Parathyroid adenoma (tissue), 2 donors: ENCODE measurements at regions not wholly inside any gene's neighbourhood (a gene's known extent, or its start where the extent isn't known, plus 50 kb on each side); places are given as distances from the start of the nearest gene placed in this dataset.

Experiments used
- H2AFZ ChIP-seq: fragments of 300-600 bp; sonication (generic); one replicate; pipeline ENCODE4 v1.7.0; 2017; ENCODE audit warnings: antibody characterized with exemption, mild to moderate bottlenecking
- H3K27ac ChIP-seq: fragments of 300-600 bp; sonication (generic); one replicate; pipeline ENCODE4 v1.7.0; 2017
- H3K27me3 ChIP-seq: fragments of 300-600 bp; sonication (generic); one replicate; pipeline ENCODE4 v1.7.0; 2017; ENCODE audit warnings: low read length; ENCODE audit not compliant: control insufficient read depth, insufficient read depth
- H3K36me3 ChIP-seq: fragments of 300-600 bp; sonication (generic); one replicate; pipeline ENCODE4 v1.7.0; 2017; ENCODE audit warnings: low read length; ENCODE audit not compliant: control insufficient read depth, insufficient read depth
- H3K4me1 ChIP-seq: fragments of 300-600 bp; sonication (generic); one replicate; pipeline ENCODE4 v1.7.0; 2017; ENCODE audit warnings: control low read depth
- H3K4me2 ChIP-seq: fragments of 300-600 bp; sonication (generic); one replicate; pipeline ENCODE4 v1.7.0; 2017; ENCODE audit warnings: low read length
- H3K4me3 ChIP-seq: fragments of 300-600 bp; sonication (generic); one replicate; pipeline ENCODE4 v1.7.0; 2017; ENCODE audit warnings: low read depth, low read length
- H3K79me2 ChIP-seq: fragments of 300-600 bp; sonication (generic); one replicate; pipeline ENCODE4 v1.7.0; 2017; ENCODE audit warnings: control low read depth
- H3K9ac ChIP-seq: fragments of 300-600 bp; sonication (generic); one replicate; pipeline ENCODE4 v1.7.0; 2017; ENCODE audit warnings: mild to moderate bottlenecking
- H3K9me3 ChIP-seq: fragments of 300-600 bp; sonication (generic); one replicate; pipeline ENCODE4 v1.7.0; 2017; ENCODE audit warnings: low read length; ENCODE audit not compliant: control insufficient read depth
- CTCF ChIP-seq: fragments of 300-600 bp; sonication (generic); IDR thresholded peaks from one replicate; pipeline ENCODE4 v1.7.0; 2017; ENCODE audit warnings: antibody characterized with exemption, mild to moderate bottlenecking
- donor health status: primary hyperparathyroidism.

DNA sequence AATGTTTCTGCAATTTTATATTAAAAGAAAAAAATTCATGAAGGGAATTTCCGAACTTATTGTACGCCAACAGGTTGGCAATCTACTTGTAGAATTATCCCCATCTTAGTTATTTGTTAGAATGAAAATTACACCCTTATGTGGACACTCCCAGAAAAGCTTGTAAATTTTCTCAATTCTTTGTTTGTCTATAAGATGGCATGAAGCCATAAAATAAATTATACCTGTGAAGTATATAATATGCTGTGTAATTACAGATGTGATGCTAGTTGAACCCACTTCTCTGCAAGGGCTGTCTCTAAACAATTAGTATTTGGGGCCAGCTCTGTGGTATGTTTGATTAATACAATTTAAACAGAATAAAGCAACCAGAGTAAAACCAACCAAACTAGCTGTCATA is 52.1 kb upstream of the DSP start:
- no peak for TF ChIP-seq CTCF
- Histone ChIP-seq H3K79me2 (no peaks in the 10 kb centered on the region), H3K9ac (no peak overlapping the region), H3K27me3 (no peaks in the 10 kb centered on the region), H3K4me3 (no peak overlapping the region), H3K9me3 (no peaks in the 10 kb centered on the region), H3K4me2 (no peak overlapping the region), H2AFZ (no peak overlapping the region), H3K27ac (no peak overlapping the region), H3K36me3 (no peaks in the 10 kb centered on the region), H3K4me1 (no peaks in the 10 kb centered on the region)
